HG03354 (cell line): ENCODE measurements at regions not wholly inside any gene's neighbourhood (a gene's known extent, or its start where the extent isn't known, plus 50 kb on each side); places are given as distances from the start of the nearest gene placed in this dataset.
A peak's percentile ranks its signal among the peaks of the same experiment; 100 is the strongest.
"Not testable (repeated sequence)": the region's sequence is repeated elsewhere in the genome, so short reads cannot be mapped to it uniquely, and the experiment has no call there.

Experiments
- ATAC-seq: cut with Tn5 transposase; IDR thresholded peaks from one replicate; pipeline ENCODE4 v1.9.1; 2021; ENCODE audit warnings: mild to moderate bottlenecking; ENCODE audit not compliant: unreplicated experiment, poor library complexity, severe bottlenecking

GRCh38 chr10:30705101-30705624 lies 75.6 kb upstream of the LYZL2 start:
- ATAC-seq: peak; percentile 59

GRCh38 chr10:30704601-30705100 lies 75.1 kb upstream of the LYZL2 start:
- peak; percentile 6 for ATAC-seq

- no peak for ATAC-seq
These were observed 74.6 kb upstream of the LYZL2 start for GRCh38 chr10:30704026-30704600.

- not testable (repeated sequence) for ATAC-seq
These were observed 73.9 kb upstream of the LYZL2 start for GRCh38 chr10:30703446-30703845.

GRCh38 chr10:30702860-30703259 lies 73.3 kb upstream of the LYZL2 start:
- ATAC-seq: no peak

- ATAC-seq: peak; percentile 68
These were observed 72.1 kb upstream of the LYZL2 start for GRCh38 chr10:30701451-30702173.

GRCh38 chr10:30697806-30698205 lies 68.3 kb upstream of the LYZL2 start:
- ATAC-seq: no peak

GRCh38 chr10:30697221-30697620 lies 67.7 kb upstream of the LYZL2 start:
- ATAC-seq: not testable (repeated sequence)

GRCh38 chr10:30696416-30697185 lies 67.0 kb upstream of the LYZL2 start:
- not testable (repeated sequence) for ATAC-seq

GRCh38 chr10:30695481-30696236 lies 66.1 kb upstream of the LYZL2 start:
- not testable (repeated sequence) for ATAC-seq

GRCh38 chr10:30694518-30695228 lies 65.1 kb upstream of the LYZL2 start:
- no peak for ATAC-seq

- ATAC-seq: no peak
These were observed 62.1 kb upstream of the LYZL2 start for GRCh38 chr10:30691639-30692015.

- not testable (repeated sequence) for ATAC-seq
These were observed 61.5 kb upstream of the LYZL2 start for GRCh38 chr10:30690948-30691638.

GRCh38 chr10:30688456-30688855 lies 58.9 kb upstream of the LYZL2 start:
- no peak for ATAC-seq

GRCh38 chr10:30687698-30688213 lies 58.2 kb upstream of the LYZL2 start:
- ATAC-seq: peak; percentile 66

GRCh38 chr10:30686708-30687107 lies 57.2 kb upstream of the LYZL2 start:
- ATAC-seq: no peak

GRCh38 chr10:30683496-30683895 lies 53.9 kb upstream of the LYZL2 start:
- no peak for ATAC-seq
